HG02610 (cell line): ENCODE measurements at regions not wholly inside any gene's neighbourhood (a gene's known extent, or its start where the extent isn't known, plus 50 kb on each side); places are given as distances from the start of the nearest gene placed in this dataset.
"Not testable (repeated sequence)": the region's sequence is repeated elsewhere in the genome, so short reads cannot be mapped to it uniquely, and the experiment has no call there.

Experiments
- ATAC-seq: cut with Tn5 transposase; IDR thresholded peaks from one replicate; pipeline ENCODE4 v1.9.1; 2021; ENCODE audit warnings: mild to moderate bottlenecking, moderate library complexity; ENCODE audit not compliant: unreplicated experiment

GRCh38 chr12:116360579-116361413 is 83.3 kb upstream of the MED13L start:
- no peak for ATAC-seq

- ATAC-seq, result no peak
These were observed 84.1 kb upstream of the MED13L start for GRCh38 chr12:116361414-116362223.

- no peak for ATAC-seq
These were observed 87.6 kb upstream of the MED13L start for GRCh38 chr12:116365114-116365513.

GRCh38 chr12:116365606-116366455 is 88.3 kb upstream of the MED13L start:
- no peak for ATAC-seq

- no peak for ATAC-seq
These were observed 88.9 kb upstream of the MED13L start for GRCh38 chr12:116366456-116366776.

GRCh38 chr12:116366824-116367223 is 89.3 kb upstream of the MED13L start:
- ATAC-seq, result no peak

- ATAC-seq, result no peak
These were observed 91.0 kb upstream of the MED13L start for GRCh38 chr12:116368196-116369194.

GRCh38 chr12:116370004-116370404 is 92.5 kb upstream of the MED13L start:
- no peak for ATAC-seq

- no peak for ATAC-seq
These were observed 93.5 kb upstream of the MED13L start for GRCh38 chr12:116370886-116371580.

- ATAC-seq, result no peak
These were observed 95.3 kb upstream of the MED13L start for GRCh38 chr12:116372815-116373214.

- no peak for ATAC-seq
These were observed 96.2 kb upstream of the MED13L start for GRCh38 chr12:116373572-116374206.

- ATAC-seq, result no peak
These were observed 96.7 kb upstream of the MED13L start for GRCh38 chr12:116374207-116374606.

GRCh38 chr12:116375278-116375842 is 97.9 kb upstream of the MED13L start:
- no peak for ATAC-seq

GRCh38 chr12:116376354-116377193 is 99.1 kb upstream of the MED13L start:
- no peak for ATAC-seq

GRCh38 chr12:116377194-116377571 is 99.7 kb upstream of the MED13L start:
- ATAC-seq, result not testable (repeated sequence)

- no peak for ATAC-seq
These were observed 100.5 kb upstream of the MED13L start for GRCh38 chr12:116378002-116378401.

- ATAC-seq, result no peak
These were observed 102.6 kb upstream of the MED13L start for GRCh38 chr12:116380108-116380507.

GRCh38 chr12:116380740-116381139 is 103.2 kb upstream of the MED13L start:
- not testable (repeated sequence) for ATAC-seq
